CD4-positive, alpha-beta T cell treated with Interleukin-17A for 1 hour (primary cell): ENCODE measurements at regions not wholly inside any gene's neighbourhood (a gene's known extent, or its start where the extent isn't known, plus 50 kb on each side); places are given as distances from the start of the nearest gene placed in this dataset.
"Not testable (repeated sequence)": the region's sequence is repeated elsewhere in the genome, so short reads cannot be mapped to it uniquely, and the experiment has no call there.

Source experiments
- DNase-seq: peaks from one replicate; pipeline ENCODE4 v3.0.0-alpha.2; 2020

- DNase-seq, result no peak
These were observed 88.0 kb downstream of the ACTBL2 start for GRCh38 chr5:57394421-57395210.

- no peak for DNase-seq
These were observed 95.7 kb downstream of the ACTBL2 start for GRCh38 chr5:57386958-57387357.

- peak; percentile 20 for DNase-seq
These were observed 99.3 kb downstream of the ACTBL2 start for GRCh38 chr5:57383093-57383861.

- DNase-seq, result no peak
These were observed 100.0 kb downstream of the ACTBL2 start for GRCh38 chr5:57382655-57383054.

- no peak for DNase-seq
These were observed 112.2 kb downstream of the ACTBL2 start for GRCh38 chr5:57370376-57370775.

GRCh38 chr5:57368010-57368409, 114.6 kb downstream of the ACTBL2 start:
- no peak for DNase-seq

GRCh38 chr5:57366744-57367143, 115.9 kb downstream of the ACTBL2 start:
- no peak for DNase-seq

- DNase-seq, result no peak
These were observed 119.7 kb downstream of the ACTBL2 start for GRCh38 chr5:57362951-57363350.

- no peak for DNase-seq
These were observed 121.7 kb downstream of the ACTBL2 start for GRCh38 chr5:57360871-57361270.

GRCh38 chr5:57358796-57359592, 123.6 kb downstream of the ACTBL2 start:
- no peak for DNase-seq

GRCh38 chr5:57356850-57357249, 125.8 kb downstream of the ACTBL2 start:
- not testable (repeated sequence) for DNase-seq

GRCh38 chr5:57349214-57349613, 133.4 kb downstream of the ACTBL2 start:
- no peak for DNase-seq

- DNase-seq, result no peak
These were observed 134.1 kb downstream of the ACTBL2 start for GRCh38 chr5:57348376-57349140.

GRCh38 chr5:57346328-57346727, 136.3 kb downstream of the ACTBL2 start:
- DNase-seq, result no peak

GRCh38 chr5:57341380-57341979, 141.1 kb downstream of the ACTBL2 start:
- DNase-seq, result no peak

GRCh38 chr5:57340681-57341080, 141.9 kb downstream of the ACTBL2 start:
- no peak for DNase-seq

- DNase-seq, result no peak
These were observed 143.1 kb downstream of the ACTBL2 start for GRCh38 chr5:57339521-57339920.

- DNase-seq, result no peak
These were observed 143.7 kb downstream of the ACTBL2 start for GRCh38 chr5:57338868-57339340.

GRCh38 chr5:57338068-57338867, 144.3 kb downstream of the ACTBL2 start:
- DNase-seq, result peak; percentile 21

- DNase-seq, result no peak
These were observed 147.4 kb downstream of the ACTBL2 start for GRCh38 chr5:57335092-57335660.

GRCh38 chr5:57334475-57334874, 148.1 kb downstream of the ACTBL2 start:
- no peak for DNase-seq
